Osteoblast (primary cell): ENCODE measurements at regions not wholly inside any gene's neighbourhood (a gene's known extent, or its start where the extent isn't known, plus 50 kb on each side); places are given as distances from the start of the nearest gene placed in this dataset.

ENCODE experiments used
- DNase-seq: peaks from one replicate; pipeline ENCODE4 v3.0.0; 2011; ENCODE audit warnings: low spot score, mixed read lengths; ENCODE audit not compliant: insufficient read length; ENCODE audit errors: missing footprints
- H2AFZ ChIP-seq: 2 replicates; pipeline ENCODE4 v1.6.0; 2011; ENCODE audit warnings: mild to moderate bottlenecking, low read length
- H3K27ac ChIP-seq: 2 replicates; pipeline ENCODE4 v1.5.1; 2011; ENCODE audit warnings: mild to moderate bottlenecking, low read depth, low read length, moderate library complexity
- H3K27me3 ChIP-seq: 2 replicates; pipeline ENCODE4 v1.6.0; 2012; ENCODE audit warnings: mild to moderate bottlenecking, control low read depth, inconsistent platforms, low read length, moderate library complexity; ENCODE audit not compliant: insufficient read depth
- H3K36me3 ChIP-seq: 2 replicates; pipeline ENCODE4 v1.5.1; 2011; ENCODE audit warnings: mild to moderate bottlenecking, low read length, control low read depth, moderate library complexity; ENCODE audit not compliant: insufficient read depth
- H3K4me1 ChIP-seq: 2 replicates; pipeline ENCODE4 v1.5.1; 2011; ENCODE audit warnings: mild to moderate bottlenecking, low read length, control low read depth, moderate library complexity; ENCODE audit not compliant: insufficient read depth
- H3K4me2 ChIP-seq: 2 replicates; pipeline ENCODE4 v1.6.0; 2011; ENCODE audit warnings: mild to moderate bottlenecking, low read length; ENCODE audit not compliant: insufficient read depth
- H3K4me3 ChIP-seq: fragments of 200-600 bp; sonication (generic); 3 replicates; pipeline ENCODE4 v1.5.1; 2012; ENCODE audit warnings: mild to moderate bottlenecking, low read length, inconsistent platforms; ENCODE audit not compliant: insufficient read depth
- H3K79me2 ChIP-seq: 2 replicates; pipeline ENCODE4 v1.6.0; 2012; ENCODE audit warnings: mild to moderate bottlenecking, low read length, control low read depth, inconsistent platforms; ENCODE audit not compliant: insufficient read depth
- H3K9me3 ChIP-seq: 2 replicates; pipeline ENCODE4 v1.5.1; 2011; ENCODE audit warnings: low read depth, low read length, control low read depth
- H4K20me1 ChIP-seq: 2 replicates; pipeline ENCODE4 v1.6.0; 2012; ENCODE audit warnings: mild to moderate bottlenecking, low read length, control low read depth; ENCODE audit not compliant: insufficient read depth
- TF ChIP-seq, protein P1 (sequence below): IDR thresholded peaks from 2 replicates; pipeline ENCODE4 v1.5.1; 2011; ENCODE audit warnings: mild to moderate bottlenecking, low read depth, low read length, moderate library complexity; ENCODE audit errors: extremely low read depth

- no peaks in the 10 kb centered on the region for H3K27me3 ChIP-seq
- no peak overlapping the region for H3K4me3 ChIP-seq
- no peaks in the 10 kb centered on the region for H3K4me1 ChIP-seq
- H3K9me3 ChIP-seq: no peaks in the 10 kb centered on the region
- no peak overlapping the region for H3K4me2 ChIP-seq
- no peak for DNase-seq
- no peaks in the 10 kb centered on the region for H4K20me1 ChIP-seq
- no peak overlapping the region for H3K27ac ChIP-seq
- H2AFZ ChIP-seq: no peak overlapping the region
- TF ChIP-seq, protein P1, sequence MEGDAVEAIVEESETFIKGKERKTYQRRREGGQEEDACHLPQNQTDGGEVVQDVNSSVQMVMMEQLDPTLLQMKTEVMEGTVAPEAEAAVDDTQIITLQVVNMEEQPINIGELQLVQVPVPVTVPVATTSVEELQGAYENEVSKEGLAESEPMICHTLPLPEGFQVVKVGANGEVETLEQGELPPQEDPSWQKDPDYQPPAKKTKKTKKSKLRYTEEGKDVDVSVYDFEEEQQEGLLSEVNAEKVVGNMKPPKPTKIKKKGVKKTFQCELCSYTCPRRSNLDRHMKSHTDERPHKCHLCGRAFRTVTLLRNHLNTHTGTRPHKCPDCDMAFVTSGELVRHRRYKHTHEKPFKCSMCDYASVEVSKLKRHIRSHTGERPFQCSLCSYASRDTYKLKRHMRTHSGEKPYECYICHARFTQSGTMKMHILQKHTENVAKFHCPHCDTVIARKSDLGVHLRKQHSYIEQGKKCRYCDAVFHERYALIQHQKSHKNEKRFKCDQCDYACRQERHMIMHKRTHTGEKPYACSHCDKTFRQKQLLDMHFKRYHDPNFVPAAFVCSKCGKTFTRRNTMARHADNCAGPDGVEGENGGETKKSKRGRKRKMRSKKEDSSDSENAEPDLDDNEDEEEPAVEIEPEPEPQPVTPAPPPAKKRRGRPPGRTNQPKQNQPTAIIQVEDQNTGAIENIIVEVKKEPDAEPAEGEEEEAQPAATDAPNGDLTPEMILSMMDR: no peak
- H3K79me2 ChIP-seq: no peaks in the 10 kb centered on the region
- no peaks in the 10 kb centered on the region for H3K36me3 ChIP-seq
These were observed 116.1 kb upstream of the IRX4 start for GRCh38 chr5:1998716-1999317.

DNA sequence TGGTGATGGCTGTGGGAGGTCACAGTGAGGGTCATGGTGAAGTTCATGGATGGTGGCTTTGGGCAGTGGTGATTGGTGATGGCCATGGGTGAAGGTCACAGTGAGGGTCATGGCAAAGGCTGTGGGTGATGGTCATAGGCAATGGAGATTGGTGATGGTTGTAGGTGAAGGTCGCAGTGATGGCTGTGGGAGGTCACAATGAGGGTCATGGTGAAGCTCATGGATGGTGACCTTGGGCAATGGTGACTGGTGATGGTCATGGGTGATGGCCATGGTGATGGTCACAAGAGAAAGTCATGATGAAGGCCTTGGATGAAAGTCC is 115.6 kb upstream of the IRX4 start:
- Histone ChIP-seq H2AFZ (no peak overlapping the region), H3K4me2 (no peak overlapping the region), H3K27me3 (no peaks in the 10 kb centered on the region), H3K4me3 (no peak overlapping the region), H3K9me3 (no peaks in the 10 kb centered on the region), H3K27ac (no peak overlapping the region), H3K36me3 (no peaks in the 10 kb centered on the region), H4K20me1 (no peaks in the 10 kb centered on the region), H3K79me2 (no peaks in the 10 kb centered on the region), H3K4me1 (no peaks in the 10 kb centered on the region)
- TF ChIP-seq, protein P1: no peak
- DNase-seq: no peak

GRCh38 chr5:1997640-1998347 is 115.1 kb upstream of the IRX4 start:
- Histone ChIP-seq H3K9me3 (no peaks in the 10 kb centered on the region), H3K36me3 (no peaks in the 10 kb centered on the region), H3K4me2 (no peak overlapping the region), H3K27me3 (no peaks in the 10 kb centered on the region), H2AFZ (no peak overlapping the region), H3K4me1 (no peaks in the 10 kb centered on the region), H3K79me2 (no peaks in the 10 kb centered on the region), H3K4me3 (no peak overlapping the region), H4K20me1 (no peaks in the 10 kb centered on the region), H3K27ac (no peak overlapping the region)
- TF ChIP-seq, protein P1: no peak
- DNase-seq: no peak

- Histone ChIP-seq H3K4me2 (no peak overlapping the region), H3K4me3 (no peak overlapping the region), H3K9me3 (no peaks in the 10 kb centered on the region), H2AFZ (no peak overlapping the region), H3K36me3 (no peaks in the 10 kb centered on the region), H3K4me1 (no peaks in the 10 kb centered on the region), H3K79me2 (no peaks in the 10 kb centered on the region), H3K27ac (no peak overlapping the region), H4K20me1 (no peaks in the 10 kb centered on the region), H3K27me3 (no peaks in the 10 kb centered on the region)
- TF ChIP-seq, protein P1: no peak
- DNase-seq: no peak
These were observed 112.8 kb upstream of the IRX4 start for GRCh38 chr5:1995491-1995890.
